Nephron progenitor cell (in vitro differentiated cells): ENCODE measurements at regions not wholly inside any gene's neighbourhood (a gene's known extent, or its start where the extent isn't known, plus 50 kb on each side); places are given as distances from the start of the nearest gene placed in this dataset.

Experiments used
- DNase-seq: peaks from one replicate; pipeline ENCODE4 v3.0.0; 2021
- H3K27ac Mint-ChIP-seq: 2 replicates; pipeline ENCODE4 v1.8.0; 2021; ENCODE audit warnings: mild to moderate bottlenecking, moderate library complexity, mixed read lengths
- H3K27me3 Mint-ChIP-seq: 2 replicates; pipeline ENCODE4 v1.8.0; 2021; ENCODE audit warnings: mild to moderate bottlenecking, low read depth, mixed read lengths; ENCODE audit not compliant: poor library complexity
- H3K36me3 Mint-ChIP-seq: 2 replicates; pipeline ENCODE4 v1.8.0; 2021; ENCODE audit warnings: low read depth, mixed read lengths
- H3K4me1 Mint-ChIP-seq: 2 replicates; pipeline ENCODE4 v1.8.0; 2021; ENCODE audit warnings: mixed read lengths
- H3K4me3 Mint-ChIP-seq: 2 replicates; pipeline ENCODE4 v1.8.0; 2021; ENCODE audit warnings: mild to moderate bottlenecking, moderate library complexity, mixed read lengths
- H3K9me3 Mint-ChIP-seq: 2 replicates; pipeline ENCODE4 v1.8.0; 2021; ENCODE audit warnings: mild to moderate bottlenecking, moderate library complexity, mixed read lengths
- CTCF ChIP-seq: fragments of 200-600 bp; sonication (generic); IDR thresholded peaks from 2 replicates; pipeline ENCODE4 v1.5.0; 2021; ENCODE audit warnings: antibody characterized with exemption

GRCh38 chr1:83115785-83116184 lies 883.1 kb downstream of the TTLL7 start:
- DNase-seq, result no peak
- Mint-ChIP-seq H3K4me1 (peaks cover 13% of the 10 kb centered on the region), H3K27ac (no peak overlapping the region), H3K36me3 (peaks cover 12% of the 10 kb centered on the region), H3K4me3 (no peak overlapping the region), H3K9me3 (no peaks in the 10 kb centered on the region), H3K27me3 (no peaks in the 10 kb centered on the region)
- no peak for TF ChIP-seq CTCF

- Mint-ChIP-seq H3K27me3 (no peaks in the 10 kb centered on the region), H3K4me3 (no peak overlapping the region), H3K27ac (peak overlapping the region; percentile 86), H3K4me1 (peaks cover 13% of the 10 kb centered on the region), H3K9me3 (no peaks in the 10 kb centered on the region), H3K36me3 (peaks cover 12% of the 10 kb centered on the region)
- TF ChIP-seq CTCF, result no peak
- DNase-seq, result no peak
Measured at GRCh38 chr1:83114136-83114834, 884.6 kb downstream of the TTLL7 start.

DNA sequence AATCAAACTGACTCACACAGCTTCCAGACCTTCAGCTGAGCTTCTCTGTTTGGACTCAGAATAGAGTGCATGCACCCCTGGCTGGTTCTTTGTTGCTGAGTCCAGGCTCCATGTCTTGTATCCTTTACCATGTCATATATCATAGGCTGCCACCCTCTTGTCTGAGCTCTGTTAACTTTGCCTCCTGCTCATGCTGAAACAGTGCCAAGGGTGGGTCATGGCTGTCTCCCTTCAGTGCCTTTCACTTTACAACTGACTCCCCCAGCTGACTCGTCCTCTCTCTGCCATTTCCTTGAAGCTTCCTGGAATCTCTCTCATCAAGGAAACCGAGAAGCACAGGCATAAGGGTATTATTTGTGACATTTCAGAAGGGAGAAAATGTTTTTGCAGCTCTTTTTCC lies 885.3 kb downstream of the TTLL7 start:
- TF ChIP-seq CTCF, result no peak

DNA sequence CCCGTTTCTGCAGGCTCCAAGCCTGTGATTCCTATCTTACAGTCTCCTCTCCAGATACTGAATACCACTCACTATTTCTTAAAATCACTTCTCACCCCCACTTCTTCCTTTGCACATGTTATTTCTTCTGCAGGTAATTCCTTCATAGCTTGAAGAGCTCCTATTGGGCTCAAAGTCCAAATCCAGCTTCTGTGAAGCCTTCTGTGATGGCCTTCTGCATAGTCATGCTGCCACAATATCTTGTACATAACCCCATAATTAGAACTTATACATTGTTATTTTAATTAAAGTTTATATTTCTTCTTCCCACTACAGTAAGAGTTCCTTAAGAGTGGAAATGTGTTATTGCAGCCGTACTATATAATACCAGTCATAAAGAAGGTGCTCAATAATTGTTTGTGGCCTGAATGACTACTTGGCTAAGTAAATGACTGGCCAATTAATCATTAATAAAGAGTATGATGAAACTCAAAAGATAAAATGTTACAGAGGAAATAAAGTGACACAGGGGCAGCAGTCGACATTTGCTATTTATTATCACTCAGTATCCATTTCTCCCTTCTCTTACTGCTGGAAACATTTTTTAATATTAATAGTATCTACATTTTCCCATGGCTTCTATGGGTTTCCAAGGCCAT lies 886.6 kb downstream of the TTLL7 start:
- H3K27ac Mint-ChIP-seq, result peak overlapping the region; percentile 74
- no peaks in the 10 kb centered on the region for H3K9me3 Mint-ChIP-seq
- H3K4me1 Mint-ChIP-seq, result peaks cover 13% of the 10 kb centered on the region
- H3K36me3 Mint-ChIP-seq, result peaks cover 12% of the 10 kb centered on the region
- H3K27me3 Mint-ChIP-seq, result no peaks in the 10 kb centered on the region
- H3K4me3 Mint-ChIP-seq, result no peak overlapping the region
- no peak for DNase-seq
- TF ChIP-seq CTCF, result no peak

More for the DNA sequence above, 885.3 kb downstream of the TTLL7 start:
- Mint-ChIP-seq H3K9me3 (no peaks in the 10 kb centered on the region), H3K27me3 (no peaks in the 10 kb centered on the region), H3K27ac (peak overlapping the region; percentile 86), H3K4me3 (no peak overlapping the region), H3K4me1 (peaks cover 13% of the 10 kb centered on the region), H3K36me3 (peaks cover 12% of the 10 kb centered on the region)
- no peak for DNase-seq

- no peak for TF ChIP-seq CTCF
- peaks cover 5% of the 10 kb centered on the region for H3K36me3 Mint-ChIP-seq
- no peaks in the 10 kb centered on the region for H3K9me3 Mint-ChIP-seq
- no peaks in the 10 kb centered on the region for H3K27me3 Mint-ChIP-seq
- no peak overlapping the region for H3K27ac Mint-ChIP-seq
- peaks cover 13% of the 10 kb centered on the region for H3K4me1 Mint-ChIP-seq
- no peak for DNase-seq
- H3K4me3 Mint-ChIP-seq, result no peak overlapping the region
Measured at GRCh38 chr1:83110156-83110555, 888.8 kb downstream of the TTLL7 start.

GRCh38 chr1:83109692-83110091 lies 889.2 kb downstream of the TTLL7 start:
- Mint-ChIP-seq H3K27me3 (no peaks in the 10 kb centered on the region), H3K4me3 (no peak overlapping the region), H3K36me3 (peaks cover 5% of the 10 kb centered on the region), H3K4me1 (peaks cover 12% of the 10 kb centered on the region), H3K9me3 (no peaks in the 10 kb centered on the region), H3K27ac (no peak overlapping the region)
- no peak for DNase-seq
- TF ChIP-seq CTCF, result no peak
